Hippocampal formation (tissue), 2 donors: ENCODE measurements at regions not wholly inside any gene's neighbourhood (a gene's known extent, or its start where the extent isn't known, plus 50 kb on each side); places are given as distances from the start of the nearest gene placed in this dataset.
A peak's percentile ranks its signal among the peaks of the same experiment; 100 is the strongest.
"Not testable (repeated sequence)": the region's sequence is repeated elsewhere in the genome, so short reads cannot be mapped to it uniquely, and the experiment has no call there.

Experiments
- DNase-seq, 2 donors: peaks; one replicate each; lab custom pipeline; 2025; lab: John Stamatoyannopoulos, UW

GRCh38 chr2:174697255-174697654 lies 67.0 kb downstream of the CHRNA1 start:
- peak; percentile 51 to 68 for DNase-seq

GRCh38 chr2:174694920-174695319 lies 69.4 kb downstream of the CHRNA1 start:
- DNase-seq, result no peak

- DNase-seq, result no peak
Measured at GRCh38 chr2:174694196-174694878, 69.9 kb downstream of the CHRNA1 start.

GRCh38 chr2:174693344-174693743 lies 70.9 kb downstream of the CHRNA1 start:
- no peak for DNase-seq

- DNase-seq, result peak; percentile 72 to 84
Measured at GRCh38 chr2:174692256-174692919, 71.9 kb downstream of the CHRNA1 start.

GRCh38 chr2:174691201-174691779 lies 73.0 kb downstream of the CHRNA1 start:
- no peak for DNase-seq

- no peak for DNase-seq
Measured at GRCh38 chr2:174690026-174690425, 74.2 kb downstream of the CHRNA1 start.

- DNase-seq, result no peak
Measured at GRCh38 chr2:174688079-174688478, 76.2 kb downstream of the CHRNA1 start.

- DNase-seq, result no peak
Measured at GRCh38 chr2:174686430-174686829, 77.8 kb downstream of the CHRNA1 start.

- DNase-seq, result no peak
Measured at GRCh38 chr2:174683392-174683759, 80.9 kb downstream of the CHRNA1 start.

GRCh38 chr2:174682578-174683391 lies 81.5 kb downstream of the CHRNA1 start:
- DNase-seq, result peak; percentile 36 to 64

- no peak for DNase-seq
Measured at GRCh38 chr2:174682007-174682577, 82.2 kb downstream of the CHRNA1 start.

GRCh38 chr2:174681099-174682006 lies 82.9 kb downstream of the CHRNA1 start:
- DNase-seq, result no peak

GRCh38 chr2:174680221-174680620 lies 82.6 kb upstream of the WIPF1 start:
- DNase-seq, result no peak

- no peak for DNase-seq
Measured at GRCh38 chr2:174678395-174678794, 80.8 kb upstream of the WIPF1 start.

GRCh38 chr2:174675615-174676014 lies 78.0 kb upstream of the WIPF1 start:
- DNase-seq, result no peak

GRCh38 chr2:174673876-174674275 lies 76.3 kb upstream of the WIPF1 start:
- DNase-seq, result no peak

GRCh38 chr2:174673440-174673839 lies 75.8 kb upstream of the WIPF1 start:
- DNase-seq, result no peak

GRCh38 chr2:174671532-174671931 lies 73.9 kb upstream of the WIPF1 start:
- DNase-seq, result not testable (repeated sequence)

- no peak for DNase-seq
Measured at GRCh38 chr2:174670446-174670845, 72.8 kb upstream of the WIPF1 start.

- DNase-seq, result no peak
Measured at GRCh38 chr2:174669336-174669735, 71.7 kb upstream of the WIPF1 start.
